ENCODE measurements at regions not wholly inside any gene's neighbourhood (a gene's known extent, or its start where the extent isn't known, plus 50 kb on each side); places are given as distances from the start of the nearest gene placed in this dataset.

GRCh38 chr20:63116412-63117106 is 99.4 kb downstream of the YTHDF1 start:
- Histone ChIP-seq H3K27me3 (no peaks in the 10 kb centered on the region), H3K4me1 (no peaks in the 10 kb centered on the region), H3K4me3 (no peak overlapping the region), H3K9me3 (peaks cover 0 to 1% of the 10 kb centered on the region in 2 donors), H3K27ac (no peak overlapping the region), H3K36me3 (no peaks in the 10 kb centered on the region)
- no peak for DNase-seq (ENCODE audit: low spot score)
- no peak for TF ChIP-seq CTCF (IDR thresholded peaks at IDR 0.05)

GRCh38 chr20:63115651-63116411 is 100.1 kb downstream of the YTHDF1 start:
- H3K27me3 ChIP-seq: no peaks in the 10 kb centered on the region
- no peak for TF ChIP-seq CTCF (IDR thresholded peaks at IDR 0.05)
- no peak for DNase-seq (ENCODE audit: low spot score)

GRCh38 chr20:63114693-63115311 is 101.1 kb downstream of the YTHDF1 start:
- Histone ChIP-seq H3K27ac (no peak overlapping the region), H3K36me3 (no peaks in the 10 kb centered on the region), H3K27me3 (no peaks in the 10 kb centered on the region), H3K4me1 (no peaks in the 10 kb centered on the region), H3K4me3 (no peak overlapping the region), H3K9me3 (peaks cover 0 to 7% of the 10 kb centered on the region in 2 donors)
- TF ChIP-seq CTCF (IDR thresholded peaks at IDR 0.05): no peak
- DNase-seq (ENCODE audit: low spot score): no peak

More at GRCh38 chr20:63115651-63116411, 100.1 kb downstream of the YTHDF1 start:
- Histone ChIP-seq H3K27ac (no peak overlapping the region), H3K4me3 (no peak overlapping the region), H3K4me1 (no peaks in the 10 kb centered on the region), H3K9me3 (peaks cover 0 to 7% of the 10 kb centered on the region in 2 donors), H3K36me3 (no peaks in the 10 kb centered on the region)

GRCh38 chr20:63114006-63114692 is 101.8 kb downstream of the YTHDF1 start:
- no peak for DNase-seq (ENCODE audit: low spot score)
- H3K4me1 ChIP-seq: no peaks in the 10 kb centered on the region
- no peak overlapping the region for H3K27ac ChIP-seq
- no peak for TF ChIP-seq CTCF (IDR thresholded peaks at IDR 0.05)
- H3K9me3 ChIP-seq: peaks cover 0 to 7% of the 10 kb centered on the region in 2 donors
- no peaks in the 10 kb centered on the region for H3K36me3 ChIP-seq
- H3K4me3 ChIP-seq: no peak overlapping the region
- no peaks in the 10 kb centered on the region for H3K27me3 ChIP-seq

DNA sequence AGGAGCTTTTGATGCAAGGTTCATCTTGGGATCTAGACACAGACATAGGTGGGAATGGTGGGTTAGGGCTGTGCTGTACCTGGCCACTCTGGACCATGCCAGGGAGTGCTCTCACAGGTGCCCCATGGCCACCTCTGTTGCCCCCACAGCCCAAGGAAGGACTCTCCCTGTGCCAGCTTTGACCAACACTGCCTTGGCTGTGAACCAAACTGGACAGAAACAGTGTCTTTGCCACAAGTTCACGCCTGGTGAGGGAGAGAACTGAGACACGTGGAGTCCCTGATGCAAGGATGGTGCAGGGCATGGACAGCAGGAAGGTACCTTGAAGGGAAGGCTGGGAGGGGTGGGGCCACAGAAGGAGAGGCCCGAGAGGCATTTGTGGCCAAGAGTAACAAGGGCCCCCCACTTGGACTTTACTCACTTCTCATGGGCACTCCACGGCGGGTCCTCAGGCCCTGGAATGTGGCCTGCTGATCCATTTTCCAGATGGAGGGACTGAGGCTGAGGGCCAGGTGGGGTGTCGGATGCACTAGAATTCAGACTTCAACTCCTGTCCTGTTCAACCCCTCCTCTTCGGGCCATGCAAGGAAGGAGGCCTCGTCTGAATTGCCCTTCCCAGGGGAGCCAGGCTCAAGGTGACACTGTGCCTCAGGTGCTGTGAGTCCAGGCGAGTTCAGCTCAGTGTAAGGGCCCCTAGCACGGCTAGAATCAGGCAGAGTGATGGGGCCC is 103.3 kb downstream of the YTHDF1 start:
- H3K9me3 ChIP-seq: peaks cover 0 to 17% of the 10 kb centered on the region in 2 donors
- no peaks in the 10 kb centered on the region for H3K27me3 ChIP-seq
- TF ChIP-seq CTCF (IDR thresholded peaks at IDR 0.05): no peak
- no peak overlapping the region for H3K27ac ChIP-seq
- no peak overlapping the region for H3K4me3 ChIP-seq
- no peak for DNase-seq (ENCODE audit: low spot score)
- H3K36me3 ChIP-seq: no peaks in the 10 kb centered on the region
- H3K4me1 ChIP-seq: no peaks in the 10 kb centered on the region
